Islet precursor cell (in vitro differentiated cells): ENCODE measurements at regions not wholly inside any gene's neighbourhood (a gene's known extent, or its start where the extent isn't known, plus 50 kb on each side); places are given as distances from the start of the nearest gene placed in this dataset.
A peak's percentile ranks its signal among the peaks of the same experiment; 100 is the strongest.
"Not testable (repeated sequence)": the region's sequence is repeated elsewhere in the genome, so short reads cannot be mapped to it uniquely, and the experiment has no call there.

ENCODE experiments used
- DNase-seq: peaks from one replicate; pipeline ENCODE4 v3.0.0-alpha.2; 2018

GRCh38 chr5:152456815-152457443 lies 51.9 kb upstream of the NMUR2 start:
- no peak for DNase-seq

GRCh38 chr5:152462021-152462721 lies 57.1 kb upstream of the NMUR2 start:
- peak; percentile 76 for DNase-seq

GRCh38 chr5:152464048-152464447 lies 59.0 kb upstream of the NMUR2 start:
- no peak for DNase-seq

GRCh38 chr5:152465140-152465539 lies 60.1 kb upstream of the NMUR2 start:
- DNase-seq: no peak

- DNase-seq: no peak
Measured at GRCh38 chr5:152466085-152466745, 61.1 kb upstream of the NMUR2 start.

GRCh38 chr5:152470167-152470566 lies 65.1 kb upstream of the NMUR2 start:
- no peak for DNase-seq

- no peak for DNase-seq
Measured at GRCh38 chr5:152472083-152472482, 67.0 kb upstream of the NMUR2 start.

- no peak for DNase-seq
Measured at GRCh38 chr5:152474961-152475360, 69.9 kb upstream of the NMUR2 start.

GRCh38 chr5:152477536-152477935 lies 72.5 kb upstream of the NMUR2 start:
- no peak for DNase-seq

GRCh38 chr5:152479866-152480265 lies 74.8 kb upstream of the NMUR2 start:
- DNase-seq: not testable (repeated sequence)

- DNase-seq: not testable (repeated sequence)
Measured at GRCh38 chr5:152480677-152481076, 75.6 kb upstream of the NMUR2 start.

- no peak for DNase-seq
Measured at GRCh38 chr5:152487130-152487529, 82.1 kb upstream of the NMUR2 start.

GRCh38 chr5:152488869-152489268 lies 83.8 kb upstream of the NMUR2 start:
- no peak for DNase-seq

- DNase-seq: no peak
Measured at GRCh38 chr5:152499814-152500535, 94.9 kb upstream of the NMUR2 start.

GRCh38 chr5:152501294-152501693 lies 96.2 kb upstream of the NMUR2 start:
- DNase-seq: no peak

- DNase-seq: no peak
Measured at GRCh38 chr5:152503206-152503605, 98.1 kb upstream of the NMUR2 start.

- peak; percentile 64 for DNase-seq
Measured at GRCh38 chr5:152505442-152506042, 100.5 kb upstream of the NMUR2 start.

GRCh38 chr5:152511120-152511519 lies 106.0 kb upstream of the NMUR2 start:
- no peak for DNase-seq

- DNase-seq: no peak
Measured at GRCh38 chr5:152511531-152512132, 106.6 kb upstream of the NMUR2 start.

GRCh38 chr5:152514827-152515397 lies 109.8 kb upstream of the NMUR2 start:
- no peak for DNase-seq

GRCh38 chr5:152523964-152524363 lies 118.9 kb upstream of the NMUR2 start:
- no peak for DNase-seq

GRCh38 chr5:152527358-152528052 lies 122.4 kb upstream of the NMUR2 start:
- DNase-seq: no peak
